HG03196 (cell line): ENCODE measurements at regions not wholly inside any gene's neighbourhood (a gene's known extent, or its start where the extent isn't known, plus 50 kb on each side); places are given as distances from the start of the nearest gene placed in this dataset.

ENCODE experiments used
- ATAC-seq: cut with Tn5 transposase; IDR thresholded peaks from one replicate; pipeline ENCODE4 v1.9.1; 2021; ENCODE audit not compliant: unreplicated experiment

DNA sequence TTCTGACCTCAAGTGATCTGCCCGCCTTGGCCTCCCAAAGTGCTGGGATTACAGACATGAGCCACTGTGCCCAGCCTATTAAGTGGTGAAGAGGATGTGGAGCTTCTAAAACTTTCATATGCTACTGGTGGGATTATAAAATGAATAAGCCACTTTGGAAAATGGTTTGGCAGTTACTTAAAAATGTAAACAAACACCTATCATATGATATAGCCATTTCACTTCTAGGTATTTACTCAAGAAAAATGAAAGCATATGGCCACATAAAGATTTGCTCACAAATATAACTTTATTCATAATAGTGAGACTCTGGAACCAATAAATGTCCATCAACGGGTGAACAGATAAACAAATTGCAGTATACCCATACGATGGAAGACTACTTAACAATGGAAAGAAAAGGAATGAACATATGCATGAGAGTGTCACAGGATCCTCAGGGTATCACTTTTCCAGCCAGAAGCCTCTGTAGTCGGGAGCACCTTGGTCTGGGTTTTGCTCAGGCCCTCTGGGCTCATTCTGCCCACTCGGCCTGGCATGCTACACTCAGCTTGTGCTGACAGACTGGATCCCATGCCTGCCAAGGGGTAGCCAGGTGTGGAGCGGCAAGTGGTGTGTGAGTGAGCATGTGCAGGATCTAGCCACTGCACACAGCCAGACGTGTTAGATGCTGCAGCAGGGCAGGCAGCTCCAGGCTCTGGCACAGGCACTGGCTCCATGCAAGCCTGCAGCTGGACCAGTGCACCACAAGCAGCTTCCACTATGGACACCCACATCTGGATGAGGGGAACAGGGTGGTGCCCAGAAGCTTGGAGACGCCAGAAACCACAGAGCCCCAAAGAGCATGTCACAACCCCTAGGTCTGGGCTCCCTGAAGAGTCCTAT, 213.2 kb upstream of the DIO3 start:
- no peak for ATAC-seq

- ATAC-seq: no peak
Measured at GRCh38 chr14:101349108-101349507, 212.2 kb upstream of the DIO3 start.

DNA sequence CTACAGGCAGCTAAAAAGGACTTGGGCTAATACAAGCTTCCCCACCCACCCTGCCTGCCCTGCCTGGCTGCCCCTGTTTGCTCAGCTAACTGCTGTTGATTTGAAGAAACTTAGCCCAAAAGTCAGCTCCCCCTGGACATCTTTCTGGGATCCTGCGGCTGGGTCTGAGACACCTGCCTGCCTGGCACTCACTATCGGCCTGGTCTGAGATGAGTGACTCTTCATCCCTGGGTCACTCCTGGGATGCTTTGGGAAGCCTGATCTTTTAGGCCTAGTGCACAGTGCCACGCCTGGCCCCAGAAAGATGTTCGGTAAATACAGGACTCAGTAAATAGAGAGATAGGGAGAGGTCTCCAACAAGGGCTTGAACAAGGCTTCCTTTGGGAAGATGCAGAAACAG, 211.3 kb upstream of the DIO3 start:
- no peak for ATAC-seq

DNA sequence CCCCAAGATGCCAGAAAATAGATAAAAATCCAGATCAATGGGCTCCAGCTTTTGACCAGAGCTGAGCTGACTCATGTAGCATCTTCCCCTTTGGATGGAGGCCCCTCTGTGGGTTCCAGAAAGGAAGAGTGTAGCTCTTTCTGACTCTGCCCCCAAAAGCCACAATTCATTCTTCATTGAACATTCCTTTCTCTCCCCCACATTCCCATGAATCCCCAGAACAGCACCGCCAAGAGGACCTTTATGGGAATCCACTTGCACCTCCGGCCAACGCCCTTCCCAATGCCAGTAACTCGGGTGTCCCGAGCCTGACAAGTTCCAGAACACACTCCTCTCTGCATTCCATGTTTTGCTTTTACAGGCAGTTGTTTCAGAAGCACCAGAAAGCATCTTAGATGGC, 210.6 kb upstream of the DIO3 start:
- ATAC-seq: no peak

GRCh38 chr14:101351146-101351545, 210.1 kb upstream of the DIO3 start:
- ATAC-seq: no peak

DNA sequence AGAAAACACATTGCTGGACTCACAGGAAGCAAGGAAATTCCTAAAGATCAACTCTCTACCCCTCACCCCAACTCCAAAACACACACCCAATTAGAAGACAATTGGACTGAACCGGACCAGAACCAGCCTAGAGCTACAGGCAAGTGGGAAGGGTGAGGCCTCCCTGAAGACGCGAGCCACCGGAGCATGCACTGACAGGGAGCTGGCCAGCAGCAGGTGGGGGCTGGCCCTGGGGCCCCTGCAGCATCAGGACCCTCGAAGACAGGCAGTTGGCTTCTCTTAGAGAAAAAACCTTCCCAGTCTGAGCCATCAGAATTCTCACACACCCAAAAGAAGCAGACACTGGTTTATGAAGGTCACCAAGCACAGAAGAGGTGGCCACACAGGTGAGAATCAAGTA, 209.5 kb upstream of the DIO3 start:
- no peak for ATAC-seq

DNA sequence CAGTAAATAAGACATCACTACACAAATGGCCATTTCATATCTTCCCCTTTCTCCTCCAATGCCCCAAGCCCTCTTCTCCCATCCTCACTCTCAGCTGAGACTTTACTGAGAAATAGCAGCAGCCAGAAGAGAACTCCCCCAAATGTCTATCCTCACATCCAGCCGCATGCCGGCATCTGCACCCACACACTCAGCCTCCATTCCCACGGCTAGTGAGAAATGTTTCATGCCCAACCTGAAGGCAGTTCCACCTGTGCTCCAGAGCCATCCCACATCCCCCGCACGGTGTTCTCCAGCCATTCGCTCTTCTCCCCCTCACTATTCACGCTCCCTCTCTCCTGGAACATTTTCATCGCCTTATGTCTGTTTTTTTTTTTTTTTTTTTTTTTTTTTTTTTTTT, 208.7 kb upstream of the DIO3 start:
- ATAC-seq: no peak

DNA sequence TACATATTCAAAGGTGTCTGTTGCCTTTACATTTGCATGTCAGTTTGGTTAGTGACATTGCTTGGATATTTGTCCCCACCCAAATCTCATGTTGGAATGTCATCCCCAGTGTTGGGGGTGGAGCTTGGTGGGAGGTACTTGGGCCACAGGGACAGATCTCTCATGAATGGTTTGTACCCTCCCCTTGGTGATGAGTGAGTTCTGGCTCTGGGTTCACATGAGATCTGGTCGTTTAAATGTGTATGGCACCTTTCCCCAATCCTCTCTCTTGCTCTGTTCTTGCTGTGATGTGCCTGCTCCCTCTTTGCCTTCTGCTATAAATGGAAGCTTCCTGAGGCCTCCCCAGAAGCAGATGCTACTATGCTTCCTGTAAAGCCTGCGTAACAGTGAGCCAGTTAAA, 207.9 kb upstream of the DIO3 start:
- ATAC-seq: no peak

DNA sequence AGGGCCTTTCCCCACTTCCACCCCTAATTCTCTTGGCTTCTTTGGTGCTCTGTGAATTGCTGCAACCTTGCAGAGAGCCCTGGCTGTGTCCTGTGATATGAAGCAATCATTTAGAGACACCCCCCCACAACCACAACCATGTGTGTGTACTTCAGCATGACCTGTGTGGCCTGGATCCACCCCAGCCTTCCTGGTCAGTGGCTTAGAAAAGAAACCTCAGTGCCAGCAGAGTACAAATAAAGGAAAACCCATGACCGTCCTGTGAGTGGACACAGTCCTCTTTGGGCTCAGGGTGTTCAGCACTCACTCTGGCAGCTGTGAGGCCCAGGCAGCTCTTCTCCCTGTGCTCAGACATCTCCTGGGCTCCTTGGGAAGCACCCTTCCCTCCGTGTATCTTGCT, 206.6 kb upstream of the DIO3 start:
- no peak for ATAC-seq

- no peak for ATAC-seq
Measured at GRCh38 chr14:101355284-101355683, 206.0 kb upstream of the DIO3 start.

GRCh38 chr14:101357038-101357437, 204.3 kb upstream of the DIO3 start:
- no peak for ATAC-seq

- no peak for ATAC-seq
Measured at GRCh38 chr14:101357559-101358319, 203.6 kb upstream of the DIO3 start.

DNA sequence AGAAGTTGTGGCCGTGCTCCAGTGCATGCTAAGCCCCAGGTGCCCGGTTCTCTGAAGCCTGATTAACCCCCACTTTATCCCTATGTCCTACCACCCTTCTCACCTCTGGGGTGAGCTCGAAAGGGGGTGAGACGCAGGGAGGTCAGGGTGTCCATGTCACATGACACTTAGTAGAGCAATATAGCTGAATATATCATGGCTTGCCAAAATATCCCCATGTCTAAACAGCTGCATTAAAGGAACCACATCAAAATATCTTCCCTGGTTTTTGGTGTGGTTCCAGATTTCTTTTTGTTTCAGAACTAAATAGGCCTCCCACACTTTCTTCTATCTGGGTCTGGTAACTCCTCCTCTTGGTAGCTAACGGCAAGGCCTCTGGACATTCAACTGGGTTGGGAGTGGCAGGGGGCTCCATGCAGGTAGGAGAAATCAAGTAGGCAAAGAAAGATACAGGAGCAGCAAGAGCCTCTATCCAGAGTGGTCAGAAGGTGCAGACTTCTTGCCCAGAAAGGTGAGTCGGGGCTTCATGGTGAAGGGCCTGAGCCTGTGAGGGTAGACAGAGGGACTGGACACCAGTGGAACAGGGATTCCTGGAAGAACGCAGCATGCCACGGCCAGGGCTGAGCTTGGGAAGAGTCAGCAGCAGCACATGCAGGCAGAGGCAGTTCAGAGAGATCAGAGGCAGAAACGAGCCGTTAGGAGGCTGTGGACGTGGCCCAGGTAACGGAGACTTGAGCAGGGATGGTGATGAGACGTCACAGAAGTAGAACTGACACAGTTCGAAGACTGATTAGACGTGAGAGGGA, 202.8 kb upstream of the DIO3 start:
- ATAC-seq: no peak

DNA sequence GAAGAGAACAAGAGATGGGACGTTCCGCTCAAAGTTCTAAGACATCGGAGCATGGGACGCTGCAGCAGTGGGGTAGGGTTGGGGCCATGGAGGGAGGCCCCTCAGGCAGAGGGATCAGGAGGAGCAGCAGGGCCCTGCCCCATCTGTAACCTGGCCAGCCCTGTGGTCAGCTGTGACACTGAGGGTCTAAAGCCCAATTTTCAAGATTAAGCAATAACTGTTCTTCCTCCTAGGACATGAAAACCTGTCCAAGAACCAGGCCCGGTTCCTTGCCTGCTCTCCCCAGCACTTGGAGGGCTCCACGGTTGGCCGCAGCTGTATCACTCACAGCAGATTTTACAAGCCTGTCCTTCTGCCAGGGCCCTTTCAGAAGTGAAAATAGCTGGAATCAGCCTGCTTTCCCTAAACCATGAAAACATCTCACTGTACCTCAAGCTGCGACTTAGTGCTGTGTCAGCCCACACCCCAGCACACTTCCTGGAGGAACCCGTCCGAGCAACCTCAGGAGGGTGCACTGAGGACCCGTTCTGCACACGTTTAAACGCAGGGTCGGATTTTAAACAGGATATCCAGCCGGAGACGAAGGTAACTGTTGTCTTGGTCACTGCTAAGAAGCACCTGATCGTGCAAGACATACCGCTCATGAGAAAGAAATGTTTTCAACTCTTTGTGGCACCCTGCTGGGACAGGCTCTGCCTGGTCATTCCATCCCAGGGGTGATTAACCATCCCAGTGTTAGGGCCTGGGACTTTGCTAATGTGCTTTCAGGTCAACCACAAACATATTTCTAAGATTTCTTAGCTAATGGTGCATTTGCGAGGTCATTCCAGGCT, 201.9 kb upstream of the DIO3 start:
- ATAC-seq: no peak

GRCh38 chr14:101360054-101360911, 201.0 kb upstream of the DIO3 start:
- no peak for ATAC-seq

- no peak for ATAC-seq
Measured at GRCh38 chr14:101361044-101361443, 200.3 kb upstream of the DIO3 start.

DNA sequence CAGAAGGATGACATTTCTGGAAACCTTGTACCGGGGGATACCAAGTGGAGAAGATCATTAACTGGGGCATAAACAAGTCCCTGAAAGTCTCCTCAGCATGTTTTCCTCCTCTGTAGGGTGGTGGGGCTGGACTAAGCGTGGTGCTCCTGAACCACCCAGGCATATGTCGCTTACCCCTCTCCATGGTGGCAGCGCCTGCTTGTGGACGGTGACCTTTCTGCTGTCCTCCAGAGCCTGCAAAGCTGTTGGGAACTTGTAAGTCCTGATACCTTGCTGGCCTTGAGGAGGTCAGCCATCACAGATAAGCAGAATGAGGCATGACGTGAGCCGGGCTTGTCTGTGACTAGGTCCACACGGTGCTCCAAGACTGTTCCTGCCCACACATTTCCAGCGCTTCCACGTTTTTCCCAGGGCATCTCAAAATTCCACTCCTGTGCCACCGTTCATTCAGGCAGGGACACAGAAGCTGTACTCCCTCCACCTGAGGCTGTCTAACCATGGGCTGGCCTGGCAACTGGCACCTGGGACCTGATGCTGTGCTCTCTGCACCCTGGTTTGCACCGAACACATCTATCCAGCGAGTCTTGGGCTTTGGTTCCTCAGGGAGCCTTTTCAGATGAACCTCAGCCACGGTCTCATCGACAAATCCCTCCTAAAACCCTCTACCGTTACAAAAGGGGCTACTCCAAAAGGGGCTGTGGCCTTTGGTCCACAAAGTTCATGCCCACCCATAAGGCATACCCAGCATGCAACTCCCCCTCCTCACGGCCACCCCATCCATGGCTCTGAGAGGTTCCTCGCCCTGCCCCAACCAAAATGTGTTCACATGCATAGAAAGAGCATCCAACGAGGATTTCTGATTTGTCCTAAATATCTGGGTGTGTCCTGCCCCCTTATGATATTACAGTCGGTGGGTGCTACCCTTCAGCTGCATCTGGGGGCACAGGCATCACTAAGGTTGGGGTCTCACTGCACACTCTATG, 199.6 kb upstream of the DIO3 start:
- no peak for ATAC-seq

DNA sequence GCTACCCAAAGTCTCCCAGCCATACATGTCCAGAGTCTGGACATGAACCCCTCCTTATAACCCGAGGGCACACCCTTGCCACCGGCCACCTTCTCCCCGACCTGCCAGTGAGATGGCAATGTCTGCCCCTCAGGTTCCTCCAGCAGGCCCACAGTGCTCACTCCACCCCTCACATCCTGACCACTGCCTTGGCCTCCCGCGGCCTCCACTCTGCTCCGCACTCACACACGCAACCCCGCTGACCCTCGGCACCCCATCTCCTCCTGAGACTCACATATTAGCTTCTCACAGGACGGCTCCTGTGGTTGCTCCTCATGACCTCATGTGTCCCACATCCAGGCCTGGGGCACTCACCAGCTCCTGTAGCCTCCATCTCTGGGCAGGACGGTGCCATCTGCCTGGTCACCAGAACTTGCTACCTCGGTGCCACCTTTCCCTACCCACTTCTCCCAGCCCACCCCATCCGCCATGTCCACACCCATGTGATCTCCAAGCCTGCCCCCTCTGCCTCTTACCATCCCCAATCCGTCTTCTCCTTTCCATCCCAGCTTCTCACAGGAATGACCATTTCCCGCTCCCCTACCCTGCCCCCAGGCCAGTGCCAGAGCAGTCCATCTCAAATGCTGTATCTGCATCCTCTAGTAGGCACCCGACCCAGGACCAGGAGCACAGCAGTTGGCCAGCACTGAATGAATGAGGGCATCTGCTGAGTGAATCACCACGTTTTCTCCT, 198.6 kb upstream of the DIO3 start:
- ATAC-seq: no peak
